ENCODE measurements at regions not wholly inside any gene's neighbourhood (a gene's known extent, or its start where the extent isn't known, plus 50 kb on each side); places are given as distances from the start of the nearest gene placed in this dataset.

DNA sequence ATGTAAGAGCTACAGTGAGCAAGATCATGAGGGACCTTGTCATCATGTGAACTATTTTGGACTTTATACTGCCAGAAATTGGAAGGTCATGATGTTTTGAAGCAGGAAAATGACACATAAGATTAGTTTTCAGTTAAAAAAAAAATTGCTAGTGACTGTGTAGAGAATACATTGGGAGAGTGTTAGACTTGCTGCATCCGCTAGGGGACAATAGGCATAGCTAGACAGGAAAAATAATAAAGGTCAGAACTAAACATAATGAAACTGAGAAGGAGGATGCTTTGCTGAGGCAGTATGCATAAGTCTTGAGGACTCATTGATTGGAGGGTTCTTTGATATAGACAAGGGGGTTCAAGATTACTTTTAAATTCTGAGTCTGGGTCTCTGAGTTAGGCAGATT is 275.8 kb upstream of the KCNH8 start:
- H3K4me3 ChIP-seq (ENCODE audit: low read depth, low read length): no peak overlapping the region
- H3K27ac ChIP-seq: no peak overlapping the region
- no peaks in the 10 kb centered on the region for H3K36me3 ChIP-seq (ENCODE audit: control insufficient read depth, insufficient read depth, low read length)
- no peaks in the 10 kb centered on the region for H3K9me3 ChIP-seq (ENCODE audit: control insufficient read depth, low read length)
- no peaks in the 10 kb centered on the region for H3K4me1 ChIP-seq
- H3K4me2 ChIP-seq (ENCODE audit: low read length): no peak overlapping the region
- no peak overlapping the region for H2AFZ ChIP-seq
- no peak overlapping the region for H3K9ac ChIP-seq
- no peaks in the 10 kb centered on the region for H3K27me3 ChIP-seq (ENCODE audit: control insufficient read depth, insufficient read depth, low read length)
- TF ChIP-seq, protein P1, sequence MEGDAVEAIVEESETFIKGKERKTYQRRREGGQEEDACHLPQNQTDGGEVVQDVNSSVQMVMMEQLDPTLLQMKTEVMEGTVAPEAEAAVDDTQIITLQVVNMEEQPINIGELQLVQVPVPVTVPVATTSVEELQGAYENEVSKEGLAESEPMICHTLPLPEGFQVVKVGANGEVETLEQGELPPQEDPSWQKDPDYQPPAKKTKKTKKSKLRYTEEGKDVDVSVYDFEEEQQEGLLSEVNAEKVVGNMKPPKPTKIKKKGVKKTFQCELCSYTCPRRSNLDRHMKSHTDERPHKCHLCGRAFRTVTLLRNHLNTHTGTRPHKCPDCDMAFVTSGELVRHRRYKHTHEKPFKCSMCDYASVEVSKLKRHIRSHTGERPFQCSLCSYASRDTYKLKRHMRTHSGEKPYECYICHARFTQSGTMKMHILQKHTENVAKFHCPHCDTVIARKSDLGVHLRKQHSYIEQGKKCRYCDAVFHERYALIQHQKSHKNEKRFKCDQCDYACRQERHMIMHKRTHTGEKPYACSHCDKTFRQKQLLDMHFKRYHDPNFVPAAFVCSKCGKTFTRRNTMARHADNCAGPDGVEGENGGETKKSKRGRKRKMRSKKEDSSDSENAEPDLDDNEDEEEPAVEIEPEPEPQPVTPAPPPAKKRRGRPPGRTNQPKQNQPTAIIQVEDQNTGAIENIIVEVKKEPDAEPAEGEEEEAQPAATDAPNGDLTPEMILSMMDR (IDR thresholded peaks at IDR 0.05): no peak
- no peaks in the 10 kb centered on the region for H3K79me2 ChIP-seq

DNA sequence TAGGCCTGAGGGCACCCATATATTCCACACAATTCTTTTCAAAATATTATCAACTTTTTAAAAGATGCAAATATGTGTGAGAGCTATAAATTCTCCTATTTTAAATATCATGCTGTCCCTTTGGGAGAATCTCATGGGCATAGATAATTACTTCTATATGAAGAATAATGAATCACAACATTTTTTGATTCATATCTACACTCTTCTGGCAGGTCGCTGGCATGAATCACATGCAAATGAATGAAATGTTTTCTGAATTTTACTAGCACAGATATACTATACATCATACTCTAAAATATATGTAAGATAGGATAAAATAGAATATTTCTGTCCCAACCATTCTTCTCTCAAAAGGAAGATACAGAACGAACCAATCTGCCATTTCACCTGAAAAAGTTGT is 277.7 kb upstream of the KCNH8 start:
- H3K9ac ChIP-seq: no peak overlapping the region
- H3K36me3 ChIP-seq (ENCODE audit: control insufficient read depth, insufficient read depth, low read length): no peaks in the 10 kb centered on the region
- TF ChIP-seq, protein P1 (IDR thresholded peaks at IDR 0.05): no peak
- H3K4me3 ChIP-seq (ENCODE audit: low read depth, low read length): no peak overlapping the region
- H3K27me3 ChIP-seq (ENCODE audit: control insufficient read depth, insufficient read depth, low read length): no peaks in the 10 kb centered on the region
- H3K9me3 ChIP-seq (ENCODE audit: control insufficient read depth, low read length): no peaks in the 10 kb centered on the region
- no peaks in the 10 kb centered on the region for H3K79me2 ChIP-seq
- H3K4me1 ChIP-seq: no peaks in the 10 kb centered on the region
- no peak overlapping the region for H3K4me2 ChIP-seq (ENCODE audit: low read length)
- no peak overlapping the region for H3K27ac ChIP-seq
- no peak overlapping the region for H2AFZ ChIP-seq

DNA sequence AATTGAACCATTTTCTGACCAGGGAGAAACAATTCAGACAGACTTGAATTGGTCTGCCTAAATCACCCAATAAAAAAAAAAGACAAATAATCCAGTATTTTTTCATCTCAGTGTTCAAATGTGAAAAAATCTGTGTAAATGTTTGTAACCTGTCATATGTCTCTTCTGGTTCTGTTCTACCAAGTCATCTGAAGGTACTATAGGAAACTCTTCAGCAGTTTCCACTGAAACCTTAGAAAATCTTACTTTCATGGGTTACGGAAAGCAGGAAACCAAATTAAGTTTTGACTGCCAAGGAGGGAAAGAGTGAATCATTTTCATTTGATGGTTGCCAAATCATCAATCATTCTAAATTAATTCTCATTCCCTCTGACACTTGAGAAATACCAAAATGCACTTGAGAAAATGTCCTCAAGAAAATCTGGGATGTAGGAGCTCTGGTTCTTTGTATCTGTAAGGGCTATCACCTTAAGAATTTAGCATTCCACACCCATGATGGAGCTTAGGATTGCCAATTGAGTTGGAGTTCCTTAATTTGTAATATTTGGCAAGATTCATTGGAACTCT is 278.2 kb upstream of the KCNH8 start:
- Histone ChIP-seq H3K27ac (no peak overlapping the region), H2AFZ (no peak overlapping the region), H3K4me1 (no peaks in the 10 kb centered on the region), H3K4me3 (ENCODE audit: low read depth, low read length) (no peak overlapping the region), H3K9me3 (ENCODE audit: control insufficient read depth, low read length) (no peaks in the 10 kb centered on the region), H3K36me3 (ENCODE audit: control insufficient read depth, insufficient read depth, low read length) (no peaks in the 10 kb centered on the region), H3K79me2 (no peaks in the 10 kb centered on the region), H3K4me2 (ENCODE audit: low read length) (no peak overlapping the region), H3K9ac (no peak overlapping the region), H3K27me3 (ENCODE audit: control insufficient read depth, insufficient read depth, low read length) (no peaks in the 10 kb centered on the region)
- TF ChIP-seq, protein P1 (IDR thresholded peaks at IDR 0.05): no peak

DNA sequence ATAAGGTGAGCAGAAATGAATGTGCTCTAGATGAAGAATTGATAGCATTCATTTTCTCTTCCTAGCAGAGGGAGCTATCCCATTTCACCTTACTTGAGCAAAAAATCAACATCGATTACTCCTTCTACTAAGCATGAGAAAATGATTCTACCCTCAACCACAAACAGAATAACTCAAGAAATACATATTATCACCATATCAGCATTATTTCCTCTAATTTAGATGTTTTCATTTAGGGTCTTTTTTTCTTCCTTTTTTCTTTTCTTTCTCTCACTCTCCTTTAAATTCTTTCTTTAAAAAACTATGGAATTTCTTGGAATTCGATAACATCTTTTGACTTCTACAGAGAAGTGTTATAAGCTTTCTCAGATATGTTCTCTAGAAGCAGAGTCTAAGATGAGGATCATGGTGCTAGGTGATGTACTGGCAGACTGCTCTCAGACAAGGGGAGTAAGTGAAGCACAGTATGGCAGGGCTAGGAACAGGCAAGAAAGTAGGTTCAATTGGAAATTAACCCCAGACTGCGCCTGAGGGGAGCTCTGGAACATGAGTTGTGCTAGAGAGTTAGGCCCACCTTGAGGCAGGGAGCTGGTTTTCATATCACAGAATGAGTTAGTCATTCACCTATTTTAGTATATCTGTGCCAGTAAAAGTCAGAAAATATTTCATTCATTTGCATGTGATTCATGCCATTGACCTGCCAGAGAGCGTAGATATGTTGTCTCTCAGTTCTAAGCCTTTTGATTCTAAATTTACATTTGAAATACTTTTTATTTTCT is 279.2 kb upstream of the KCNH8 start:
- Histone ChIP-seq H3K4me2 (ENCODE audit: low read length) (no peak overlapping the region), H3K27me3 (ENCODE audit: control insufficient read depth, insufficient read depth, low read length) (no peaks in the 10 kb centered on the region), H3K4me1 (no peaks in the 10 kb centered on the region), H2AFZ (no peak overlapping the region), H3K9me3 (ENCODE audit: control insufficient read depth, low read length) (no peaks in the 10 kb centered on the region), H3K79me2 (no peaks in the 10 kb centered on the region), H3K27ac (no peak overlapping the region), H3K4me3 (ENCODE audit: low read depth, low read length) (no peak overlapping the region), H3K9ac (no peak overlapping the region), H3K36me3 (ENCODE audit: control insufficient read depth, insufficient read depth, low read length) (no peaks in the 10 kb centered on the region)
- TF ChIP-seq, protein P1 (IDR thresholded peaks at IDR 0.05): no peak

DNA sequence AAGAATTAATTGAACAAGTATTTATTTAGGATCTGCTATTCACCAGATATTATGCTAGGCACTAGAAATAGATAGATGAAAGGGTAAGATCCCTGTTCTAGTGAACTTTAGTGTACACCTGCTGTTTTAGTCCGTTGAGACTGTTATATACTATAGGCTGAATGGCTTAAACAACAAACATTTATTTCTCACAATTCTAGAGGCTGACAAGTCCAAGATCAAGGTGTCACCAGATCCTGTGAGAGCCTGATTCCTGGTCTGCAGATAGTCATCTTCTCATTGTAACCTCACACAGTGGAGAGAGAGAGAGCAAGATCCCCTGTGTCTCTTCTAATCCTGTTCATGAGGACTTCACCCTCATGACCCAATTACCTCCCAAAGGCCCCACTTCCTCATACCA is 281.4 kb upstream of the KCNH8 start:
- no peak overlapping the region for H3K4me3 ChIP-seq (ENCODE audit: low read depth, low read length)
- TF ChIP-seq, protein P1 (IDR thresholded peaks at IDR 0.05): no peak
- H3K4me1 ChIP-seq: no peaks in the 10 kb centered on the region
- no peak overlapping the region for H3K4me2 ChIP-seq (ENCODE audit: low read length)
- H3K9ac ChIP-seq: no peak overlapping the region
- no peak overlapping the region for H2AFZ ChIP-seq
- no peaks in the 10 kb centered on the region for H3K27me3 ChIP-seq (ENCODE audit: control insufficient read depth, insufficient read depth, low read length)
- H3K9me3 ChIP-seq (ENCODE audit: control insufficient read depth, low read length): no peaks in the 10 kb centered on the region
- no peak overlapping the region for H3K27ac ChIP-seq
- H3K79me2 ChIP-seq: no peaks in the 10 kb centered on the region
- no peaks in the 10 kb centered on the region for H3K36me3 ChIP-seq (ENCODE audit: control insufficient read depth, insufficient read depth, low read length)

Measured in parathyroid adenoma (tissue), 2 donors.